Activated CD8-positive, alpha-beta memory T cell treated with anti-CD3 and anti-CD28 coated beads for 36 hours (primary cell): ENCODE measurements at regions not wholly inside any gene's neighbourhood (a gene's known extent, or its start where the extent isn't known, plus 50 kb on each side); places are given as distances from the start of the nearest gene placed in this dataset.

Experiments used
- CTCF ChIA-PET: fragments of 350-600 bp; sonication (Branson Sonifier 250); formaldehyde crosslinking; loops from one replicate; lab custom pipeline; 2021; ENCODE audit warnings: antibody characterized with exemption; lab: Charles Lee
- POLR2A ChIA-PET: fragments of 350-600 bp; sonication (Branson Sonifier 250); formaldehyde crosslinking; loops from one replicate; lab custom pipeline; 2021; ENCODE audit warnings: antibody characterized with exemption; lab: Charles Lee

GRCh38 chr7:22921386-22922086 lies 92.4 kb downstream of the HYCC1 start:
- ChIA-PET POLR2A (no interaction called here), CTCF (interaction anchor here (1.1 kb wide), 1 partner anchor 9 kb away, joined by 3 read pairs; no protein-coding TSS in a partner anchor)

DNA sequence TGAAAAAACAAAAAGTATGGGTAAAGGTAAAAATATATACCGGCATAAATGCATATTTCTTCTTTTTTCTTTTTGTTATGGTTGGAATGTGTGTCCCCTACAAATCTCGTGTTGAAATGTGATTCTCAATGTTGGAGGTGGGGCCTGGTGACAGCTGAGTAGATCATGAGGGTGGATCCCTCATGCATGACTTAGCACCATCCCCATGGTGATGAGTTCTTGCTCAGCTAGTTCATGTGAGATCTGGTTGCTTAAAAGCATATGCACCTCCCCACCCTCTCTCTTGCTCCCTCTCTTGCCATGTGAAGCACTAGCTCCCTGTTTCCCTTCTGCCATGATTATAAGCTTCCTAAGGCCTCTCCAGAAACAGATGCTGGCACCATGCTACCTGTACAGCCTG lies 93.3 kb downstream of the HYCC1 start:
- ChIA-PET CTCF (interaction anchor here (1.1 kb wide), 1 partner anchor 8 kb away, joined by 3 read pairs; no protein-coding TSS in a partner anchor), POLR2A (no interaction called here)

DNA sequence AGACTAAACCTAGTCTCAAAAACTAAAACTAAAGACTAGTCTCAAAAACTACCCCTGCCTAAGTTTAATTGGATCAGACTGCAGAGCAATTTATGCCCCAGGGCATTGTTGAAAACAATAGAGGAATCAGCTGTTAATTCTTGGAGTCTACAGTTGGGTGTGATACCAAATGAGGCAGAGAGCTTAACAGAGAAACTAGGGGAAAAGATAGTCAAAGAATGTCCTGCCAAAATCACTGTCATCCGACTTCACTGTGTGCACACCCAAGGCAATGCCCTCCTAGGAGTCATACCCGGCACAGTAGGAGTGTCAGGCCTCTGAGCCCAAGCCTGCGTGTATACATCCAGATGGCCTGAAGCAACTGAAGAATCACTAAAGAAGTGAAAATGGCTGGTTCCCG lies 90.5 kb upstream of the TOMM7 start:
- POLR2A ChIA-PET = no interaction called here
- CTCF ChIA-PET = no interaction called here

DNA sequence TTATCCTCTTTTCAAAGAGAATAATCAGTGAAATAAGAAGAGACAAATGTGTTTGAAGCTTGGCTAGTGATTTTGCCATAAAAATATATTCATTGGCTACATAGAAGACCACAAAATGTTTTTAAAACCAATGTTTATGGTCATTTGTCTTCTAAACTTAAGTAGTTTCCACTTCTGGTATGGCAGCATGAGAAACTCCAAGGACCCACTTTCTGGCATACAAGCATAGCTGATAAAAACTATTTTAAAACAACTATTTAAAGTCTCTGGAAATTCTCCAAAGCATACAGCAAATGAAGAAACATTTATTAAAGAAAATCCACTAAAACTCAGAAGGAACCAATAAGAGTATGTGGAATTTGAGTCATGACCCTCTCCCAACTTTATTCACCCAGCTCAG lies 89.2 kb upstream of the TOMM7 start:
- ChIA-PET POLR2A (no interaction called here), CTCF (interaction anchor here (0.6 to 1.1 kb wide), 2 partner anchors 9 to 227 kb away, joined by 3 read pairs; no protein-coding TSS in a partner anchor)

DNA sequence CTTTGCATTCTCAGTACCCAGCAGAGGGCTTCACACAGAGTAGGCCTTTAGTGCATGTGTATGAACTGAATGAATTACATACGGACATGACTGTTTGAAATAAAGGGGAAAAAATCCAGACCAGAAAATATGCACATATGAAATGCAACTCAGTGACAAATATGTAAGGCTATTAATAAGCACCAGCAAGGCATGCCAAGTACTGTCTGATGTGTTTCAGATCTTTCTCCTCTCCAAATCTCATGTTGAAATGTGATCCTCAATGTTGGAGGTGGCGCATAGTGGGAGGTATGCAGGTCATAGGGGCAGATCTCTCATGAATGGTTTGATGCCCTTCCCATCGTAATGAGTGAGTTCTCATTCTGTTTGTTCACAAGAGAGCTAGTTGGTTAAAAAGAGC lies 87.3 kb upstream of the TOMM7 start:
- POLR2A ChIA-PET = no interaction called here
- CTCF ChIA-PET = no interaction called here

- ChIA-PET CTCF (interaction anchor here (0.7 kb wide), 1 partner anchor 22 kb away, joined by 3 read pairs; no protein-coding TSS in a partner anchor), POLR2A (no interaction called here)
Observed at GRCh38 chr7:22907805-22908204, 85.2 kb upstream of the TOMM7 start.

DNA sequence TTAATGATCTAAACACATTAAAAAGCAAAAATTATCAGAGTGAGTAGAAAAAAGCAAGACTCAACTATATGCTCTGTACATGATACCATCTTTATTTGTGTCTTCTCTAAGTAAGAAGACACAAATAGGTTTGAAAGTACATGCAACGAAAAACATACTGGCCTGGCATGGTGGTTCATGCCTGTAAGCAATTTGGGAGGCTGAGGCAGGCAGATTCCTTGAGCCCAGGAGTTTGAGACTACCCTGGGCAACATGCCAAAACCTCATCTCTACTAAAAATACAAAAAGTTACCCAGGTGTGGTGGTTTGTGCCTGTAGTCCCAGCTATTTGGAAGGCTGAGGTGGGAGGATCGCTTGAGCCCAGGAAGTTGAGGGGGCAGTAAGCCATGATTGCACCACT lies 78.1 kb upstream of the TOMM7 start:
- CTCF ChIA-PET = no interaction called here

GRCh38 chr7:22900101-22900500 lies 77.5 kb upstream of the TOMM7 start:
- CTCF ChIA-PET = no interaction called here
- POLR2A ChIA-PET = interaction anchor here (0.5 kb wide), 1 partner anchor 15 kb away, joined by 3 read pairs; no protein-coding TSS in a partner anchor

More for the DNA sequence above, 78.1 kb upstream of the TOMM7 start:
- POLR2A ChIA-PET = interaction anchor here (0.5 kb wide), 1 partner anchor 15 kb away, joined by 3 read pairs; no protein-coding TSS in a partner anchor

GRCh38 chr7:22896917-22897316 lies 74.3 kb upstream of the TOMM7 start:
- POLR2A ChIA-PET = no interaction called here

DNA sequence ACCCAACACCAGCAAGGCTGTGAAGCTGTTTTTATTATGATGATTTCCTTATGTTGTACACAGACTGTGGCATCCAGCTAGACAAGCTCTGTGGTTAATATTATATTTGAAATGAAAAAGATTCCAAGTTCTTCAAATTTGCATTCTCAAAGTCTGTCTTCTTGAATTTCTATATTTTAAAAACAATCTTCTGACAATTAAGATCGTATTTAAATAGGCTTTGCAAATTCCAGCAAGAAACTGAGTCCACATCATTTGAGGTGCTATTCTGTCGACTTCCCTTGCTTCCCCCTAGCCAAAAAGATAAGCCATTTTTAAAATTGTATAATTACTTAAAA lies 73.1 kb upstream of the TOMM7 start:
- ChIA-PET CTCF (no interaction called here), POLR2A (no interaction called here)

More at GRCh38 chr7:22896917-22897316, 74.3 kb upstream of the TOMM7 start:
- CTCF ChIA-PET = interaction anchor here (1.4 kb wide), 1 partner anchor 11 kb away, joined by 3 read pairs; no protein-coding TSS in a partner anchor

- POLR2A ChIA-PET = no interaction called here
- CTCF ChIA-PET = no interaction called here
Observed at GRCh38 chr7:22895140-22895827, 72.6 kb upstream of the TOMM7 start.

- POLR2A ChIA-PET = no interaction called here
- CTCF ChIA-PET = no interaction called here
Observed at GRCh38 chr7:22894546-22894945, 71.9 kb upstream of the TOMM7 start.

GRCh38 chr7:22890773-22891172 lies 68.1 kb upstream of the TOMM7 start:
- CTCF ChIA-PET = no interaction called here
- POLR2A ChIA-PET = no interaction called here

DNA sequence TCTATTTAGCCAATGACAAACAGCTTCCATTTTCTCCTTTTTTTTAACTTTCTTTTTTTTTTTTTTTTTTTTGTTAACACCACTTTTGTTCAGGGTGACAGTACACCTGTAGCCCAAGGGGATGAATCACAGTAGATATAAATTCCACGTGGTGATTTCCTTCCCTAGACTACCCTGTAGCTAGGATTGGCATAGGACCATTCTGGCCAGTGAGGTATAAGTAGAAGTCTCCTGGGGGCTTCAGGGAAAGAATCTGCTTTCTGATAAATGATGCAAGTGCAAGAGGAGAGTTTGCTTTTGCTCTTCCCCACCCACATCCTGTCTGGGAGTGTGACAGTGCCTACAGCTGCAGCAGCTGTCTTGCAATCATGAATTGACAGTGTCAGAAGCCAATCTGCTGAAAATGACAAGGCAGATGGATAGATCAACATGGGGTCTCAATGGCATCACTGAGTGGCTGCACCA lies 63.2 kb upstream of the TOMM7 start:
- ChIA-PET CTCF (interaction anchor here (0.6 to 1.5 kb wide), 4 partner anchors 12 to 617 kb away, joined by 3 to 7 read pairs (median 3); partner anchors contain the start of gene TOMM7), POLR2A (interaction anchor here (0.6 to 1.0 kb wide), 7 partner anchors 15 to 629 kb away, joined by 3 to 9 read pairs (median 4); no protein-coding TSS in a partner anchor)

- CTCF ChIA-PET = interaction anchor here (0.6 to 1.5 kb wide), 4 partner anchors 12 to 616 kb away, joined by 3 to 7 read pairs (median 3); partner anchors contain the start of gene TOMM7
- POLR2A ChIA-PET = interaction anchor here (0.6 to 1.0 kb wide), 7 partner anchors 15 to 630 kb away, joined by 3 to 9 read pairs (median 4); no protein-coding TSS in a partner anchor
Observed at GRCh38 chr7:22884911-22885788, 62.5 kb upstream of the TOMM7 start.

DNA sequence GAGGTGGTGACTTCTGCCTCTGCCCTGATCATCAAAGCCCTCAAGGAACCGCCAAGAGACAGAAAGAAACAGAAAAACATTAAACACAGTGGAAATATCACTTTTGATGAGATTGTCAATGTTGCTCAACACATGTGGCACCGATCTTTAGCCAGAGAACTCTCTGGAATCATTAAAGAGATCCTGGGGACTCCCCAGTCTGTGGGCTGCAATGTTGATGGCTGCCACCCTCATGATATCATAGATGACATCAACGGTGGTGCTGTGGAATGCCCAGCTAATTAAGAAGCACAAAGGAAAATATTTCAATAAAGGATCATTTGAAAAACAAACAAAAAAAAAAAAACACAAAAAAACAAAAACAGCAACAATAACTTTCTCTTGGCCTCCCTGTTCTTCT lies 59.5 kb upstream of the TOMM7 start:
- ChIA-PET CTCF (no interaction called here), POLR2A (no interaction called here)

GRCh38 chr7:22879709-22880306 lies 57.2 kb upstream of the TOMM7 start:
- POLR2A ChIA-PET = no interaction called here
- CTCF ChIA-PET = no interaction called here

GRCh38 chr7:22879280-22879679 lies 56.6 kb upstream of the TOMM7 start:
- POLR2A ChIA-PET = no interaction called here
- CTCF ChIA-PET = no interaction called here
